ENCODE measurements at regions not wholly inside any gene's neighbourhood (a gene's known extent, or its start where the extent isn't known, plus 50 kb on each side); places are given as distances from the start of the nearest gene placed in this dataset.

- POLR2A ChIA-PET, result no interaction called here
- no peak overlapping the region for H3K27ac ChIP-seq (ENCODE audit: control insufficient read depth, insufficient read depth)
- no peaks in the 10 kb centered on the region for H3K27me3 ChIP-seq (replicated peaks in 1 of 2; ENCODE audit: control insufficient read depth in 2 of 2, insufficient read depth in 2 of 2, low read length in 1 of 2)
- no peak overlapping the region for H3K4me3 ChIP-seq
- no peak overlapping the region for H3K9ac ChIP-seq (ENCODE audit: control insufficient read depth, insufficient read depth, low read length)
- ATAC-seq, result peak; percentile 73
- no peak for DNase-seq (ENCODE audit: low read depth, low spot score)
- no peak for FAIRE-seq
- BruUV-seq (replicated peaks), result no TSS peak
- H4K20me1 ChIP-seq (ENCODE audit: control insufficient read depth, insufficient read depth), result no peaks in the 10 kb centered on the region
- CTCF ChIA-PET, result interaction anchor here (1.6 to 2.8 kb wide), 3 partner anchors 106 to 1508 kb away, joined by 3 to 10 read pairs (median 5); no protein-coding TSS in a partner anchor
- no peak overlapping the region for H3K4me2 ChIP-seq (ENCODE audit: control insufficient read depth, insufficient read depth)
- H3K9me3 ChIP-seq (replicated peaks; ENCODE audit: control insufficient read depth, insufficient read depth, low read length), result no peaks in the 10 kb centered on the region
- H3K79me2 ChIP-seq (ENCODE audit: control insufficient read depth, insufficient read depth, low read length), result no peaks in the 10 kb centered on the region
- no peaks in the 10 kb centered on the region for H3K4me1 ChIP-seq (ENCODE audit: control insufficient read depth, insufficient read depth, low read length)
- SMC1A ChIA-PET (ENCODE audit: uncharacterized antibody, unreplicated experiment), result interaction anchor here (1.9 kb wide), 2 partner anchors 412 to 1507 kb away, joined by 4 to 9 read pairs; no protein-coding TSS in a partner anchor
- intact Hi-C loops (cut with micrococcal nuclease; ENCODE audit: unreplicated experiment), result loop anchor here (1.0 kb wide), 1 partner anchor 1506 kb away; no protein-coding TSS in a partner anchor
- in situ Hi-C loops (cut with MboI), result loop anchor here (10.0 kb wide), 1 partner anchor 1508 kb away; no protein-coding TSS in a partner anchor
- no peaks in the 10 kb centered on the region for H3K36me3 ChIP-seq (ENCODE audit: control insufficient read depth in 2 of 2, insufficient read depth in 2 of 2, low read length in 1 of 2)
- no peak overlapping the region for H2AFZ ChIP-seq (ENCODE audit: control insufficient read depth, low read depth, low read length)
- WGBS (ENCODE audit: insufficient coverage, insufficient replicate concordance, low lambda C conversion rate, missing lambda C conversion rate), result 22% methylated on average over 2 of the region's 2 CpGs
- RAD21 ChIA-PET (ENCODE audit: unreplicated experiment), result interaction anchor here (1.6 to 2.9 kb wide), 2 partner anchors 413 to 1506 kb away, joined by 6 to 10 read pairs; no protein-coding TSS in a partner anchor
- TF ChIP-seq RFX5 (IDR thresholded peaks at IDR 0.05; ENCODE audit: low read depth, low read length), result no peak
- TF ChIP-seq CUX1 (IDR thresholded peaks at IDR 0.05; ENCODE audit: insufficient replicate concordance, low read depth, low read length), result no peak
- 0 out of 2 replicates have a peak, but pooled peaks have one; percentile 30 for TF ChIP-seq MLLT1 (IDR thresholded peaks at IDR 0.05)
- no peak for TF ChIP-seq POLR2A (IDR thresholded peaks at IDR 0.05; ENCODE audit: low read depth, low read length)
- TF ChIP-seq E2F8 (IDR thresholded peaks at IDR 0.05; ENCODE audit: low read depth, partially characterized antibody), result no peak
- no peak for TF ChIP-seq RB1 (IDR thresholded peaks at IDR 0.05; ENCODE audit: borderline replicate concordance)
- TF ChIP-seq CREM (IDR thresholded peaks at IDR 0.05; ENCODE audit: low read depth), result no peak
- TF ChIP-seq NKRF (conservative IDR thresholded peaks at IDR 0.05), result no peak
These were observed 160.4 kb downstream of the CPEB2 start for GRCh38 chr4:15162465-15163283.
